CD4-positive, alpha-beta T cell (primary cell): ENCODE measurements at regions not wholly inside any gene's neighbourhood (a gene's known extent, or its start where the extent isn't known, plus 50 kb on each side); places are given as distances from the start of the nearest gene placed in this dataset.

ENCODE experiments used
- ATAC-seq: fragments of 200-7000 bp; cut with Tn5 transposase; one replicate; pipeline ENCODE4 v1.10.0; 2022; ENCODE audit warnings: mild to moderate bottlenecking; ENCODE audit not compliant: poor library complexity
- CTCF ChIA-PET: fragments of 350-600 bp; sonication (Branson Sonifier 250); formaldehyde crosslinking; loops from one replicate; lab custom pipeline; 2021; ENCODE audit warnings: antibody characterized with exemption, inconsistent platforms; lab: Charles Lee
- POLR2A ChIA-PET: fragments of 350-600 bp; sonication (Branson Sonifier 250); formaldehyde crosslinking; loops from one replicate; lab custom pipeline; 2021; ENCODE audit warnings: antibody characterized with exemption, inconsistent platforms; lab: Charles Lee
- DNase-seq, 14 experiments: peaks; one replicate each; pipeline ENCODE4 v3.0.0-alpha.2; 2013 to 2020; ENCODE audit warnings: mixed read lengths in 2 of 14
- H3K27ac ChIP-seq, 2 donors: one replicate each; pipeline versions ENCODE4 v1.5.1 to v1.7.0; 2013; ENCODE audit warnings: low read length in 2 of 2, low read depth in 1 of 2, mild to moderate bottlenecking in 1 of 2
- H3K27me3 ChIP-seq, 2 experiments: 1 replicate in 1 of 2; 2 replicates in 1 of 2; pipeline versions ENCODE4 v1.6.1 to v1.7.0; 2013; ENCODE audit warnings: low read length in 2 of 2, control low read depth in 1 of 2, mild to moderate bottlenecking in 1 of 2, moderate library complexity in 1 of 2; ENCODE audit not compliant: insufficient read depth in 2 of 2, control insufficient read depth in 1 of 2
- H3K36me3 ChIP-seq: one replicate; pipeline ENCODE4 v1.6.1; 2013; ENCODE audit warnings: low read length, control low read depth; ENCODE audit not compliant: insufficient read depth
- H3K4me1 ChIP-seq: one replicate; pipeline ENCODE4 v1.6.1; 2013; ENCODE audit warnings: low read length, control low read depth; ENCODE audit not compliant: insufficient read depth
- H3K4me3 ChIP-seq: one replicate; pipeline ENCODE4 v1.5.1; 2013; ENCODE audit warnings: mild to moderate bottlenecking, low read length, moderate library complexity
- H3K9me3 ChIP-seq, 2 experiments: 1 replicate in 1 of 2; 2 replicates in 1 of 2; pipeline versions ENCODE4 v1.6.1 to v1.7.0; 2013; ENCODE audit warnings: low read length in 2 of 2, mild to moderate bottlenecking in 2 of 2, control low read depth in 1 of 2, moderate library complexity in 1 of 2; ENCODE audit not compliant: control insufficient read depth in 1 of 2, insufficient read depth in 1 of 2
- H3K27ac Mint-ChIP-seq: one replicate; pipeline ENCODE4 v1.8.0; 2020; ENCODE audit warnings: mixed read lengths
- H3K27me3 Mint-ChIP-seq: one replicate; pipeline ENCODE4 v1.8.0; 2021; ENCODE audit warnings: mixed read lengths
- H3K36me3 Mint-ChIP-seq: one replicate; pipeline ENCODE4 v1.8.0; 2021; ENCODE audit warnings: low read depth, mixed read lengths
- H3K4me1 Mint-ChIP-seq: one replicate; pipeline ENCODE4 v1.8.0; 2021; ENCODE audit warnings: low read depth, mixed read lengths
- H3K4me3 Mint-ChIP-seq: one replicate; pipeline ENCODE4 v1.8.0; 2020; ENCODE audit warnings: mild to moderate bottlenecking, mixed read lengths
- H3K9me3 Mint-ChIP-seq: one replicate; pipeline ENCODE4 v1.8.0; 2020; ENCODE audit warnings: mixed read lengths
- CTCF ChIP-seq: fragments of 200-600 bp; IDR thresholded peaks from one replicate; pipeline ENCODE4 v1.8.0; 2022; ENCODE audit warnings: antibody characterized with exemption, mild to moderate bottlenecking
- intact Hi-C, 2 experiments: fragments of 100-400 bp; cut with DNase I in 1 of 2; cut with micrococcal nuclease in 1 of 2; formaldehyde crosslinking; loops; one replicate each; pipeline versions ENCODE4 v1.15.1 to v1.9.0; 2023 to 2025; cut with DNase I, micrococcal nuclease

GRCh38 chr21:35169574-35169973, 120.5 kb upstream of the RUNX1 start:
- Mint-ChIP-seq H3K36me3 (no peaks in the 10 kb centered on the region), H3K4me3 (no peak overlapping the region), H3K4me1 (peaks cover 38% of the 10 kb centered on the region), H3K9me3 (peaks cover 3% of the 10 kb centered on the region), H3K27me3 (no peaks in the 10 kb centered on the region), H3K27ac (no peak overlapping the region)
- Histone ChIP-seq H3K9me3 (peaks cover 0 to 6% of the 10 kb centered on the region in 2 experiments), H3K36me3 (no peaks in the 10 kb centered on the region), H3K4me1 (peaks cover 16% of the 10 kb centered on the region), H3K4me3 (no peak overlapping the region), H3K27ac (no peak overlapping the region), H3K27me3 (no peaks in the 10 kb centered on the region)
- ChIA-PET CTCF (interaction anchor here (1.2 kb wide), 1 partner anchor 118 kb away, joined by 4 read pairs; no protein-coding TSS in a partner anchor), POLR2A (no interaction called here)
- intact Hi-C loops = no loop called here
- DNase-seq (no peak), ATAC-seq (no peak)
- no peak for TF ChIP-seq CTCF

GRCh38 chr21:35168735-35169134, 119.6 kb upstream of the RUNX1 start:
- Mint-ChIP-seq H3K27ac (no peak overlapping the region), H3K36me3 (no peaks in the 10 kb centered on the region), H3K9me3 (peaks cover 3% of the 10 kb centered on the region), H3K27me3 (no peaks in the 10 kb centered on the region), H3K4me3 (no peak overlapping the region), H3K4me1 (peaks cover 38% of the 10 kb centered on the region)
- CTCF ChIA-PET = no interaction called here
- POLR2A ChIA-PET = no interaction called here
- no peaks in the 10 kb centered on the region for H3K27me3 ChIP-seq
- no peak overlapping the region for H3K4me3 ChIP-seq
- H3K27ac ChIP-seq = no peak overlapping the region
- TF ChIP-seq CTCF = no peak
- H3K4me1 ChIP-seq = peaks cover 16% of the 10 kb centered on the region
- intact Hi-C loops = no loop called here
- DNase-seq = no peak
- peaks cover 0 to 6% of the 10 kb centered on the region in 2 experiments for H3K9me3 ChIP-seq
- H3K36me3 ChIP-seq = no peaks in the 10 kb centered on the region
- ATAC-seq = no peak

GRCh38 chr21:35164971-35165483, 115.9 kb upstream of the RUNX1 start:
- POLR2A ChIA-PET = no interaction called here
- no peaks in the 10 kb centered on the region for H3K9me3 Mint-ChIP-seq
- ATAC-seq = no peak
- Histone ChIP-seq H3K27me3 (no peaks in the 10 kb centered on the region), H3K4me1 (no peaks in the 10 kb centered on the region), H3K9me3 (no peaks in the 10 kb centered on the region), H3K27ac (no peak overlapping the region), H3K4me3 (no peak overlapping the region), H3K36me3 (no peaks in the 10 kb centered on the region)
- no peaks in the 10 kb centered on the region for H3K27me3 Mint-ChIP-seq
- intact Hi-C loops = no loop called here
- CTCF ChIA-PET = no interaction called here
- H3K4me3 Mint-ChIP-seq = no peak overlapping the region
- H3K27ac Mint-ChIP-seq = no peak overlapping the region
- peaks cover 6% of the 10 kb centered on the region for H3K4me1 Mint-ChIP-seq
- no peak for TF ChIP-seq CTCF
- H3K36me3 Mint-ChIP-seq = no peaks in the 10 kb centered on the region
- DNase-seq = no peak
